ENCODE measurements at regions not wholly inside any gene's neighbourhood (a gene's known extent, or its start where the extent isn't known, plus 50 kb on each side); places are given as distances from the start of the nearest gene placed in this dataset.

GRCh38 chr7:41006306-41006995 is 696.4 kb downstream of the INHBA start:
- no peak overlapping the region for H3K4me3 Mint-ChIP-seq
- H3K9me3 Mint-ChIP-seq = no peaks in the 10 kb centered on the region
- H3K4me1 Mint-ChIP-seq = no peaks in the 10 kb centered on the region
- H3K27ac Mint-ChIP-seq = no peak overlapping the region
- H3K27me3 Mint-ChIP-seq = no peaks in the 10 kb centered on the region
- no peaks in the 10 kb centered on the region for H3K36me3 Mint-ChIP-seq
- DNase-seq = no peak

- no peaks in the 10 kb centered on the region for H3K27me3 Mint-ChIP-seq
- H3K9me3 Mint-ChIP-seq = no peaks in the 10 kb centered on the region
- no peak overlapping the region for H3K27ac Mint-ChIP-seq
- no peak overlapping the region for H3K4me3 Mint-ChIP-seq
- DNase-seq = no peak
- H3K4me1 Mint-ChIP-seq = no peaks in the 10 kb centered on the region
- H3K36me3 Mint-ChIP-seq = no peaks in the 10 kb centered on the region
Observed at GRCh38 chr7:41005374-41005901, 697.5 kb downstream of the INHBA start.

GRCh38 chr7:41003977-41004376 is 698.9 kb downstream of the INHBA start:
- no peak for DNase-seq
- H3K36me3 Mint-ChIP-seq = no peaks in the 10 kb centered on the region
- no peak overlapping the region for H3K4me3 Mint-ChIP-seq
- H3K27ac Mint-ChIP-seq = no peak overlapping the region
- no peaks in the 10 kb centered on the region for H3K27me3 Mint-ChIP-seq
- no peaks in the 10 kb centered on the region for H3K4me1 Mint-ChIP-seq
- H3K9me3 Mint-ChIP-seq = no peaks in the 10 kb centered on the region

GRCh38 chr7:41003611-41003940 is 699.3 kb downstream of the INHBA start:
- Mint-ChIP-seq H3K4me1 (no peaks in the 10 kb centered on the region), H3K4me3 (no peak overlapping the region), H3K27me3 (no peaks in the 10 kb centered on the region), H3K27ac (no peak overlapping the region), H3K36me3 (no peaks in the 10 kb centered on the region), H3K9me3 (no peaks in the 10 kb centered on the region)
- no peak for DNase-seq

GRCh38 chr7:41002741-41003610 is 699.9 kb downstream of the INHBA start:
- Mint-ChIP-seq H3K27ac (no peak overlapping the region), H3K27me3 (no peaks in the 10 kb centered on the region), H3K4me3 (no peak overlapping the region), H3K4me1 (no peaks in the 10 kb centered on the region), H3K9me3 (no peaks in the 10 kb centered on the region), H3K36me3 (no peaks in the 10 kb centered on the region)
- DNase-seq = peak; percentile 13

GRCh38 chr7:41000042-41000441 is 702.8 kb downstream of the INHBA start:
- Mint-ChIP-seq H3K27me3 (no peaks in the 10 kb centered on the region), H3K9me3 (no peaks in the 10 kb centered on the region), H3K4me3 (no peak overlapping the region), H3K27ac (no peak overlapping the region), H3K4me1 (no peaks in the 10 kb centered on the region), H3K36me3 (no peaks in the 10 kb centered on the region)
- no peak for DNase-seq

- no peak overlapping the region for H3K4me3 Mint-ChIP-seq
- H3K27ac Mint-ChIP-seq = no peak overlapping the region
- no peaks in the 10 kb centered on the region for H3K27me3 Mint-ChIP-seq
- DNase-seq = no peak
- no peaks in the 10 kb centered on the region for H3K9me3 Mint-ChIP-seq
- no peaks in the 10 kb centered on the region for H3K4me1 Mint-ChIP-seq
- H3K36me3 Mint-ChIP-seq = no peaks in the 10 kb centered on the region
Observed at GRCh38 chr7:40996233-40996677, 706.6 kb downstream of the INHBA start.

- H3K9me3 Mint-ChIP-seq = no peaks in the 10 kb centered on the region
- H3K4me3 Mint-ChIP-seq = no peak overlapping the region
- H3K4me1 Mint-ChIP-seq = no peaks in the 10 kb centered on the region
Observed at GRCh38 chr7:40990841-40991240, 712.0 kb downstream of the INHBA start.

GRCh38 chr7:40987571-40987970 is 715.3 kb downstream of the INHBA start:
- Mint-ChIP-seq H3K27ac (no peak overlapping the region), H3K36me3 (no peaks in the 10 kb centered on the region), H3K4me1 (no peaks in the 10 kb centered on the region), H3K4me3 (no peak overlapping the region), H3K27me3 (no peaks in the 10 kb centered on the region), H3K9me3 (no peaks in the 10 kb centered on the region)
- no peak for DNase-seq

More at GRCh38 chr7:40990841-40991240, 712.0 kb downstream of the INHBA start:
- H3K27ac Mint-ChIP-seq = no peak overlapping the region
- no peak for DNase-seq
- no peaks in the 10 kb centered on the region for H3K27me3 Mint-ChIP-seq
- no peaks in the 10 kb centered on the region for H3K36me3 Mint-ChIP-seq

- no peaks in the 10 kb centered on the region for H3K9me3 Mint-ChIP-seq
- no peak overlapping the region for H3K4me3 Mint-ChIP-seq
- no peak overlapping the region for H3K27ac Mint-ChIP-seq
- H3K36me3 Mint-ChIP-seq = no peaks in the 10 kb centered on the region
- H3K27me3 Mint-ChIP-seq = no peaks in the 10 kb centered on the region
- no peak for DNase-seq
- H3K4me1 Mint-ChIP-seq = no peaks in the 10 kb centered on the region
Observed at GRCh38 chr7:40986351-40986873, 716.5 kb downstream of the INHBA start.

GRCh38 chr7:40983111-40983510 is 719.8 kb downstream of the INHBA start:
- no peak for DNase-seq
- Mint-ChIP-seq H3K4me1 (no peaks in the 10 kb centered on the region), H3K4me3 (no peak overlapping the region), H3K9me3 (no peaks in the 10 kb centered on the region), H3K36me3 (no peaks in the 10 kb centered on the region), H3K27ac (no peak overlapping the region), H3K27me3 (no peaks in the 10 kb centered on the region)

GRCh38 chr7:40979296-40979695 is 723.6 kb downstream of the INHBA start:
- Mint-ChIP-seq H3K36me3 (no peaks in the 10 kb centered on the region), H3K4me3 (no peak overlapping the region), H3K9me3 (no peaks in the 10 kb centered on the region), H3K27ac (no peak overlapping the region), H3K27me3 (no peaks in the 10 kb centered on the region), H3K4me1 (no peaks in the 10 kb centered on the region)
- DNase-seq = no peak

- no peak for DNase-seq
Observed at GRCh38 chr7:40978047-40978446, 724.8 kb downstream of the INHBA start.

GRCh38 chr7:40977533-40977932 is 725.4 kb downstream of the INHBA start:
- DNase-seq = no peak
- Mint-ChIP-seq H3K4me3 (no peak overlapping the region), H3K27ac (no peak overlapping the region), H3K36me3 (no peaks in the 10 kb centered on the region), H3K27me3 (peaks cover 5% of the 10 kb centered on the region), H3K9me3 (no peaks in the 10 kb centered on the region), H3K4me1 (no peaks in the 10 kb centered on the region)

More at GRCh38 chr7:40978047-40978446, 724.8 kb downstream of the INHBA start:
- H3K36me3 Mint-ChIP-seq = no peaks in the 10 kb centered on the region
- peaks cover 5% of the 10 kb centered on the region for H3K27me3 Mint-ChIP-seq
- no peak overlapping the region for H3K4me3 Mint-ChIP-seq
- H3K9me3 Mint-ChIP-seq = no peaks in the 10 kb centered on the region
- H3K4me1 Mint-ChIP-seq = no peaks in the 10 kb centered on the region
- H3K27ac Mint-ChIP-seq = no peak overlapping the region

- Mint-ChIP-seq H3K36me3 (no peaks in the 10 kb centered on the region), H3K27ac (no peak overlapping the region), H3K9me3 (no peaks in the 10 kb centered on the region), H3K4me1 (no peaks in the 10 kb centered on the region), H3K4me3 (no peak overlapping the region), H3K27me3 (peaks cover 5% of the 10 kb centered on the region)
- no peak for DNase-seq
Observed at GRCh38 chr7:40972426-40972825, 730.5 kb downstream of the INHBA start.

Data from activated naive CD8-positive, alpha-beta T cell treated with anti-CD3 and anti-CD28 coated beads for 36 hours (primary cell).